Muscle of leg (tissue), 3 donors: ENCODE measurements at regions not wholly inside any gene's neighbourhood (a gene's known extent, or its start where the extent isn't known, plus 50 kb on each side); places are given as distances from the start of the nearest gene placed in this dataset.

Experiments
- DNase-seq: peaks from one replicate; pipeline ENCODE4 v3.0.0; 2013
- H3K27ac ChIP-seq: one replicate; pipeline ENCODE4 v1.5.1; 2013; ENCODE audit warnings: mild to moderate bottlenecking, low read length, control low read depth
- H3K27me3 ChIP-seq: one replicate; pipeline ENCODE4 v1.6.1; 2013; ENCODE audit warnings: low read length; ENCODE audit not compliant: control insufficient read depth, insufficient read depth
- H3K36me3 ChIP-seq: one replicate; pipeline ENCODE4 v1.6.1; 2013; ENCODE audit warnings: low read length; ENCODE audit not compliant: control insufficient read depth, insufficient read depth
- H3K4me1 ChIP-seq: one replicate; pipeline ENCODE4 v1.6.1; 2013; ENCODE audit warnings: low read length; ENCODE audit not compliant: control insufficient read depth, insufficient read depth
- H3K4me3 ChIP-seq: one replicate; pipeline ENCODE4 v1.5.1; 2013; ENCODE audit warnings: low read length, control low read depth
- H3K9me3 ChIP-seq: replicated peaks from 2 replicates; pipeline ENCODE4 v1.6.1; 2013; ENCODE audit warnings: low read depth, low read length; ENCODE audit not compliant: control insufficient read depth
- WGBS: methylation state at CpG from one replicate; pipeline ENCODE4 v1.1.5; 2013; ENCODE audit warnings: missing lambda C conversion rate; ENCODE audit not compliant: insufficient coverage; 5-methylcytosine and 5-hydroxymethylcytosine counted together

GRCh38 chr18:73752965-73753364 is 394.7 kb downstream of the FBXO15 start:
- no CpG with 5 or more reads among the region's 2 CpGs for WGBS
- H3K36me3 ChIP-seq, result no peaks in the 10 kb centered on the region
- DNase-seq, result no peak
- H3K27ac ChIP-seq, result no peak overlapping the region
- H3K4me3 ChIP-seq, result no peak overlapping the region
- no peaks in the 10 kb centered on the region for H3K9me3 ChIP-seq
- H3K27me3 ChIP-seq, result no peaks in the 10 kb centered on the region
- H3K4me1 ChIP-seq, result no peaks in the 10 kb centered on the region

- H3K36me3 ChIP-seq, result no peaks in the 10 kb centered on the region
- WGBS, result no CpG with 5 or more reads among the region's 4 CpGs
- no peaks in the 10 kb centered on the region for H3K4me1 ChIP-seq
- H3K27ac ChIP-seq, result no peak overlapping the region
- no peak for DNase-seq
- H3K27me3 ChIP-seq, result no peaks in the 10 kb centered on the region
- no peaks in the 10 kb centered on the region for H3K9me3 ChIP-seq
- no peak overlapping the region for H3K4me3 ChIP-seq
Observed at GRCh38 chr18:73752546-73752945, 395.1 kb downstream of the FBXO15 start.

GRCh38 chr18:73750052-73750451 is 397.6 kb downstream of the FBXO15 start:
- no peak overlapping the region for H3K4me3 ChIP-seq
- no peaks in the 10 kb centered on the region for H3K9me3 ChIP-seq
- no peak for DNase-seq
- H3K4me1 ChIP-seq, result no peaks in the 10 kb centered on the region
- no peaks in the 10 kb centered on the region for H3K36me3 ChIP-seq
- H3K27me3 ChIP-seq, result no peaks in the 10 kb centered on the region
- H3K27ac ChIP-seq, result no peak overlapping the region
- no CpG with 5 or more reads among the region's 5 CpGs for WGBS

- Histone ChIP-seq H3K27ac (no peak overlapping the region), H3K36me3 (no peaks in the 10 kb centered on the region), H3K4me3 (no peak overlapping the region), H3K27me3 (no peaks in the 10 kb centered on the region), H3K9me3 (no peaks in the 10 kb centered on the region), H3K4me1 (no peaks in the 10 kb centered on the region)
- no peak for DNase-seq
- WGBS, result no CpG with 5 or more reads among the region's 2 CpGs
Observed at GRCh38 chr18:73749304-73749703, 398.3 kb downstream of the FBXO15 start.

- Histone ChIP-seq H3K4me1 (no peaks in the 10 kb centered on the region), H3K4me3 (no peak overlapping the region), H3K27me3 (no peaks in the 10 kb centered on the region), H3K36me3 (no peaks in the 10 kb centered on the region), H3K27ac (no peak overlapping the region), H3K9me3 (no peaks in the 10 kb centered on the region)
- 17% methylated on average over 1 of the region's 4 CpGs for whole genome bisulfite sequencing
- no peak for DNase-seq
Observed at GRCh38 chr18:73748731-73749130, 398.9 kb downstream of the FBXO15 start.

- Histone ChIP-seq H3K9me3 (no peaks in the 10 kb centered on the region), H3K27ac (no peak overlapping the region), H3K4me1 (no peaks in the 10 kb centered on the region), H3K4me3 (no peak overlapping the region), H3K36me3 (no peaks in the 10 kb centered on the region), H3K27me3 (no peaks in the 10 kb centered on the region)
- no peak for DNase-seq
Observed at GRCh38 chr18:73746101-73746500, 401.5 kb downstream of the FBXO15 start.

GRCh38 chr18:73742957-73743356 is 404.7 kb downstream of the FBXO15 start:
- WGBS, result no CpG with 5 or more reads among the region's 2 CpGs
- H3K4me1 ChIP-seq, result no peaks in the 10 kb centered on the region
- DNase-seq, result no peak
- no peaks in the 10 kb centered on the region for H3K27me3 ChIP-seq
- H3K27ac ChIP-seq, result no peak overlapping the region
- no peaks in the 10 kb centered on the region for H3K36me3 ChIP-seq
- no peaks in the 10 kb centered on the region for H3K9me3 ChIP-seq
- H3K4me3 ChIP-seq, result no peak overlapping the region

- Histone ChIP-seq H3K4me1 (no peaks in the 10 kb centered on the region), H3K27me3 (no peaks in the 10 kb centered on the region), H3K9me3 (no peaks in the 10 kb centered on the region), H3K27ac (no peak overlapping the region), H3K4me3 (no peak overlapping the region), H3K36me3 (no peaks in the 10 kb centered on the region)
- DNase-seq, result no peak
- WGBS, result no CpG with 5 or more reads among the region's 4 CpGs
Observed at GRCh38 chr18:73741946-73742345, 405.7 kb downstream of the FBXO15 start.

GRCh38 chr18:73739098-73739497 is 408.5 kb downstream of the FBXO15 start:
- H3K36me3 ChIP-seq, result no peaks in the 10 kb centered on the region
- H3K4me1 ChIP-seq, result no peaks in the 10 kb centered on the region
- no peak overlapping the region for H3K27ac ChIP-seq
- H3K27me3 ChIP-seq, result no peaks in the 10 kb centered on the region
- no peak for DNase-seq
- no peaks in the 10 kb centered on the region for H3K9me3 ChIP-seq
- WGBS, result 100% methylated on average over 1 of the region's 3 CpGs
- no peak overlapping the region for H3K4me3 ChIP-seq

- Histone ChIP-seq H3K9me3 (no peaks in the 10 kb centered on the region), H3K36me3 (no peaks in the 10 kb centered on the region), H3K27me3 (no peaks in the 10 kb centered on the region), H3K4me1 (no peaks in the 10 kb centered on the region), H3K27ac (no peak overlapping the region), H3K4me3 (no peak overlapping the region)
- DNase-seq, result no peak
Observed at GRCh38 chr18:73737990-73738389, 409.6 kb downstream of the FBXO15 start.

- Histone ChIP-seq H3K27ac (no peak overlapping the region), H3K36me3 (no peaks in the 10 kb centered on the region), H3K4me3 (no peak overlapping the region), H3K27me3 (no peaks in the 10 kb centered on the region), H3K9me3 (no peaks in the 10 kb centered on the region), H3K4me1 (no peaks in the 10 kb centered on the region)
- 67% methylated on average over 6 of the region's 6 CpGs for WGBS
- DNase-seq, result no peak
Observed at GRCh38 chr18:73735836-73736235, 411.8 kb downstream of the FBXO15 start.
